ENCODE measurements at regions not wholly inside any gene's neighbourhood (a gene's known extent, or its start where the extent isn't known, plus 50 kb on each side); places are given as distances from the start of the nearest gene placed in this dataset.

DNA sequence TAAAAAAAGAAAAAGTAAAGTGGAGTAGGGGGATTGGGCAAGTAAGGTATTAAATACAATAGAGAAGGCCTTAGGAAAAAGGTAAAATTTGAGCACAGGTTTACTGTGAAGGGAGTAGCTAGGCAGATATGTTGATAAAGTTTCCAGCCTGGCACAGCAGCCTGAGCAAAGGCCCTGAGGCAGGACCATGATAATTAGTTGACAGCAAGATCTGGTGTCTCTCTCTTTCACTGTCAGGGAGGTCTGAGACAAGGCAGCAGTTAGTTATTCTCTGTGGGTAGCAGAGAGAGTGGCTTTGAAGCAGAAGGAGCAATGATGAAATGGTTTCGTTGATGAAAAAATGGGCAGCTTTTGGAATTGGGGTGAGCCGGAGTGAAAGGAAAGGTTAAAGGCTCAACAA lies 119.5 kb downstream of the KDR start:
- no peaks in the 10 kb centered on the region for H3K9me3 ChIP-seq (ENCODE audit: control insufficient read depth in 1 of 2, insufficient read depth in 1 of 2, low read depth in 1 of 2, low read length in 2 of 2)
- TF ChIP-seq EGR1 (IDR thresholded peaks at IDR 0.05; ENCODE audit: low read depth) (no peak), ZFX (IDR thresholded peaks at IDR 0.05) (no peak), SP1 (IDR thresholded peaks at IDR 0.05; ENCODE audit: low read depth) (no peak), TCF7L2 (IDR thresholded peaks at IDR 0.05; ENCODE audit: borderline replicate concordance, extremely low read depth, insufficient read depth, insufficient read length) (no peak), FOSL1 (IDR thresholded peaks at IDR 0.05; ENCODE audit: low read depth) (no peak), POLR2AphosphoS5 (IDR thresholded peaks at IDR 0.05; ENCODE audit: low read depth, low read length) (no peak), RAD21 (IDR thresholded peaks at IDR 0.05; ENCODE audit: low read depth) (no peak), JUND (IDR thresholded peaks at IDR 0.05) (no peak), SIN3A (IDR thresholded peaks at IDR 0.05; ENCODE audit: low read depth) (no peak), YY1 (IDR thresholded peaks at IDR 0.05; ENCODE audit: extremely low read depth, insufficient replicate concordance, low read depth, low read length) (no peak), CEBPB (IDR thresholded peaks at IDR 0.05; ENCODE audit: low read depth) (no peak)
- TF ChIP-seq, protein P1, sequence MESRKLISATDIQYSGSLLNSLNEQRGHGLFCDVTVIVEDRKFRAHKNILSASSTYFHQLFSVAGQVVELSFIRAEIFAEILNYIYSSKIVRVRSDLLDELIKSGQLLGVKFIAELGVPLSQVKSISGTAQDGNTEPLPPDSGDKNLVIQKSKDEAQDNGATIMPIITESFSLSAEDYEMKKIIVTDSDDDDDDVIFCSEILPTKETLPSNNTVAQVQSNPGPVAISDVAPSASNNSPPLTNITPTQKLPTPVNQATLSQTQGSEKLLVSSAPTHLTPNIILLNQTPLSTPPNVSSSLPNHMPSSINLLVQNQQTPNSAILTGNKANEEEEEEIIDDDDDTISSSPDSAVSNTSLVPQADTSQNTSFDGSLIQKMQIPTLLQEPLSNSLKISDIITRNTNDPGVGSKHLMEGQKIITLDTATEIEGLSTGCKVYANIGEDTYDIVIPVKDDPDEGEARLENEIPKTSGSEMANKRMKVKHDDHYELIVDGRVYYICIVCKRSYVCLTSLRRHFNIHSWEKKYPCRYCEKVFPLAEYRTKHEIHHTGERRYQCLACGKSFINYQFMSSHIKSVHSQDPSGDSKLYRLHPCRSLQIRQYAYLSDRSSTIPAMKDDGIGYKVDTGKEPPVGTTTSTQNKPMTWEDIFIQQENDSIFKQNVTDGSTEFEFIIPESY (IDR thresholded peaks at IDR 0.05; ENCODE audit: extremely low read depth, insufficient replicate concordance, low read length): no peak
- TF ChIP-seq, protein P2, sequence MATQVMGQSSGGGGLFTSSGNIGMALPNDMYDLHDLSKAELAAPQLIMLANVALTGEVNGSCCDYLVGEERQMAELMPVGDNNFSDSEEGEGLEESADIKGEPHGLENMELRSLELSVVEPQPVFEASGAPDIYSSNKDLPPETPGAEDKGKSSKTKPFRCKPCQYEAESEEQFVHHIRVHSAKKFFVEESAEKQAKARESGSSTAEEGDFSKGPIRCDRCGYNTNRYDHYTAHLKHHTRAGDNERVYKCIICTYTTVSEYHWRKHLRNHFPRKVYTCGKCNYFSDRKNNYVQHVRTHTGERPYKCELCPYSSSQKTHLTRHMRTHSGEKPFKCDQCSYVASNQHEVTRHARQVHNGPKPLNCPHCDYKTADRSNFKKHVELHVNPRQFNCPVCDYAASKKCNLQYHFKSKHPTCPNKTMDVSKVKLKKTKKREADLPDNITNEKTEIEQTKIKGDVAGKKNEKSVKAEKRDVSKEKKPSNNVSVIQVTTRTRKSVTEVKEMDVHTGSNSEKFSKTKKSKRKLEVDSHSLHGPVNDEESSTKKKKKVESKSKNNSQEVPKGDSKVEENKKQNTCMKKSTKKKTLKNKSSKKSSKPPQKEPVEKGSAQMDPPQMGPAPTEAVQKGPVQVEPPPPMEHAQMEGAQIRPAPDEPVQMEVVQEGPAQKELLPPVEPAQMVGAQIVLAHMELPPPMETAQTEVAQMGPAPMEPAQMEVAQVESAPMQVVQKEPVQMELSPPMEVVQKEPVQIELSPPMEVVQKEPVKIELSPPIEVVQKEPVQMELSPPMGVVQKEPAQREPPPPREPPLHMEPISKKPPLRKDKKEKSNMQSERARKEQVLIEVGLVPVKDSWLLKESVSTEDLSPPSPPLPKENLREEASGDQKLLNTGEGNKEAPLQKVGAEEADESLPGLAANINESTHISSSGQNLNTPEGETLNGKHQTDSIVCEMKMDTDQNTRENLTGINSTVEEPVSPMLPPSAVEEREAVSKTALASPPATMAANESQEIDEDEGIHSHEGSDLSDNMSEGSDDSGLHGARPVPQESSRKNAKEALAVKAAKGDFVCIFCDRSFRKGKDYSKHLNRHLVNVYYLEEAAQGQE (IDR thresholded peaks at IDR 0.05; ENCODE audit: low read depth): no peak
- TF ChIP-seq, protein P3, sequence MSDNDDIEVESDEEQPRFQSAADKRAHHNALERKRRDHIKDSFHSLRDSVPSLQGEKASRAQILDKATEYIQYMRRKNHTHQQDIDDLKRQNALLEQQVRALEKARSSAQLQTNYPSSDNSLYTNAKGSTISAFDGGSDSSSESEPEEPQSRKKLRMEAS (IDR thresholded peaks at IDR 0.05): no peak
- TF ChIP-seq, protein P4, sequence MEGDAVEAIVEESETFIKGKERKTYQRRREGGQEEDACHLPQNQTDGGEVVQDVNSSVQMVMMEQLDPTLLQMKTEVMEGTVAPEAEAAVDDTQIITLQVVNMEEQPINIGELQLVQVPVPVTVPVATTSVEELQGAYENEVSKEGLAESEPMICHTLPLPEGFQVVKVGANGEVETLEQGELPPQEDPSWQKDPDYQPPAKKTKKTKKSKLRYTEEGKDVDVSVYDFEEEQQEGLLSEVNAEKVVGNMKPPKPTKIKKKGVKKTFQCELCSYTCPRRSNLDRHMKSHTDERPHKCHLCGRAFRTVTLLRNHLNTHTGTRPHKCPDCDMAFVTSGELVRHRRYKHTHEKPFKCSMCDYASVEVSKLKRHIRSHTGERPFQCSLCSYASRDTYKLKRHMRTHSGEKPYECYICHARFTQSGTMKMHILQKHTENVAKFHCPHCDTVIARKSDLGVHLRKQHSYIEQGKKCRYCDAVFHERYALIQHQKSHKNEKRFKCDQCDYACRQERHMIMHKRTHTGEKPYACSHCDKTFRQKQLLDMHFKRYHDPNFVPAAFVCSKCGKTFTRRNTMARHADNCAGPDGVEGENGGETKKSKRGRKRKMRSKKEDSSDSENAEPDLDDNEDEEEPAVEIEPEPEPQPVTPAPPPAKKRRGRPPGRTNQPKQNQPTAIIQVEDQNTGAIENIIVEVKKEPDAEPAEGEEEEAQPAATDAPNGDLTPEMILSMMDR (IDR thresholded peaks at IDR 0.05 in 2 of 3, conservative IDR thresholded peaks at IDR 0.05 in 1 of 3; ENCODE audit: borderline replicate concordance in 1 of 3, insufficient read depth in 1 of 3, low read depth in 2 of 3, low read length in 2 of 3): no peak
- H3K4me1 ChIP-seq (ENCODE audit: control insufficient read depth in 1 of 2, insufficient read depth in 2 of 2, low read length in 2 of 2): no peaks in the 10 kb centered on the region
- H3K27ac ChIP-seq (ENCODE audit: low read depth, low read length): no peak overlapping the region
- POLR2A ChIA-PET: no interaction called here
- H3K9ac ChIP-seq (ENCODE audit: low read length): no peak overlapping the region
- H3K9me2 ChIP-seq (ENCODE audit: insufficient read depth): no peaks in the 10 kb centered on the region
- no TSS peak for BruUV-seq (replicated peaks)
- H3K4me3 ChIP-seq (replicated peaks in 1 of 2; ENCODE audit: low read depth in 1 of 2, low read length in 2 of 2): no peak overlapping the region
- no peak overlapping the region for H3K4me2 ChIP-seq (ENCODE audit: low read length)
- ATAC-seq (no peak), DNase-seq (ENCODE audit: low read depth, low spot score) (no peak)
- no peaks in the 10 kb centered on the region for H3K79me2 ChIP-seq (ENCODE audit: insufficient read depth, low read length)
- H4K20me1 ChIP-seq (ENCODE audit: insufficient read depth): no peaks in the 10 kb centered on the region
- CTCF ChIA-PET: no interaction called here
- no peaks in the 10 kb centered on the region for H3K36me3 ChIP-seq (ENCODE audit: control insufficient read depth in 1 of 2, insufficient read depth in 2 of 2, low read length in 2 of 2)
- intact Hi-C loops (cut with micrococcal nuclease): no loop called here
- RAD21 ChIA-PET (ENCODE audit: low non-redundant PET in 1 of 2, low total read pairs in 2 of 2, uncharacterized antibody in 2 of 2, unreplicated experiment in 2 of 2): no interaction called here
- H2AFZ ChIP-seq (ENCODE audit: low read depth, low read length, poor library complexity, severe bottlenecking): no peak overlapping the region
- H3K27me3 ChIP-seq (ENCODE audit: insufficient read depth, low read length): no peaks in the 10 kb centered on the region
